ENCODE measurements at regions not wholly inside any gene's neighbourhood (a gene's known extent, or its start where the extent isn't known, plus 50 kb on each side); places are given as distances from the start of the nearest gene placed in this dataset.

GRCh38 chr6:74956559-74957428 is 249.1 kb downstream of the COL12A1 start:
- Histone ChIP-seq H3K4me1 (ENCODE audit: insufficient read depth, low read length) (no peaks in the 10 kb centered on the region), H4K20me1 (ENCODE audit: insufficient read depth, low read length) (no peaks in the 10 kb centered on the region), H3K4me3 (replicated peaks in 1 of 3; ENCODE audit: insufficient read depth in 1 of 3, low read depth in 2 of 3, low read length in 3 of 3) (no peak overlapping the region), H3K9me3 (ENCODE audit: low read length) (no peaks in the 10 kb centered on the region; the same call in 1 of the 2 replicates), H2AFZ (ENCODE audit: low read length) (no peak overlapping the region), H3K4me2 (ENCODE audit: low read depth, low read length) (no peak overlapping the region), H3K27me3 (ENCODE audit: control insufficient read depth in 1 of 2, insufficient read depth in 2 of 2, low read length in 2 of 2) (no peaks in the 10 kb centered on the region), H3K79me2 (ENCODE audit: insufficient read depth, low read length) (no peaks in the 10 kb centered on the region), H3K9ac (ENCODE audit: insufficient read depth, low read depth, low read length) (no peak overlapping the region), H3K27ac (ENCODE audit: extremely low read length, insufficient read depth, low read length) (no peak overlapping the region), H3K36me3 (replicated peaks in 1 of 2; ENCODE audit: control insufficient read depth in 1 of 2, insufficient read depth in 2 of 2, low read length in 2 of 2) (no peaks in the 10 kb centered on the region)
- intact Hi-C loops (cut with micrococcal nuclease; ENCODE audit: unreplicated experiment) (no loop called here), in situ Hi-C loops (cut with HindIII; ENCODE audit: extremely low pct_ligation_motif_present, low pct_unique_long_range_greater_than_20kb) (no loop called here)
- CTCF ChIA-PET (ENCODE audit: low intra/inter-chr PET ratio, low total read pairs) = no interaction called here
- DNase-seq (ENCODE audit: low spot score) = no peak
- no TSS peak for BruUV-seq (replicated peaks)
- TF ChIP-seq SRSF1 (optimal IDR thresholded peaks at IDR 0.05; ENCODE audit: low read depth, low read length) = no peak
- TF ChIP-seq TEAD3 (CRISPR knock-in tag; optimal IDR thresholded peaks at IDR 0.05; ENCODE audit: borderline replicate concordance) = no peak
- TF ChIP-seq PHF20 (CRISPR knock-in tag; IDR thresholded peaks at IDR 0.05) = no peak
- no peak for TF ChIP-seq SSRP1 (CRISPR knock-in tag; IDR thresholded peaks at IDR 0.05)
- TF ChIP-seq ZNF598 (CRISPR knock-in tag; IDR thresholded peaks at IDR 0.05; ENCODE audit: borderline replicate concordance) = no peak
- TF ChIP-seq ZBTB26 (CRISPR knock-in tag; IDR thresholded peaks at IDR 0.05; ENCODE audit: borderline replicate concordance) = no peak
- TF ChIP-seq HMGXB3 (CRISPR knock-in tag; IDR thresholded peaks at IDR 0.05; ENCODE audit: borderline replicate concordance) = no peak
- no peak for TF ChIP-seq NFIC (IDR thresholded peaks at IDR 0.05; ENCODE audit: low read length)
- TF ChIP-seq MXI1 (IDR thresholded peaks at IDR 0.05; ENCODE audit: borderline replicate concordance, low read depth, low read length) = no peak
- no peak for TF ChIP-seq GTF3A (CRISPR knock-in tag; conservative IDR thresholded peaks at IDR 0.05)
- TF ChIP-seq ZNF235 (CRISPR knock-in tag; IDR thresholded peaks at IDR 0.05; ENCODE audit: borderline replicate concordance) = no peak
- TF ChIP-seq ZNF143 (CRISPR knock-in tag; IDR thresholded peaks at IDR 0.05) = no peak
- ATAC-seq = no peak
- 5% methylated on average over 8 of the region's 8 CpGs for WGBS (ENCODE audit: low lambda C conversion rate)
- POLR2A ChIA-PET = no interaction called here
- FAIRE-seq = no peak

All from HepG2 (cell line).